ENCODE measurements at regions not wholly inside any gene's neighbourhood (a gene's known extent, or its start where the extent isn't known, plus 50 kb on each side); places are given as distances from the start of the nearest gene placed in this dataset.

GRCh38 chr3:162092751-162093150 is 596.1 kb downstream of the OTOL1 start (continued):
- TF ChIP-seq RAD21 (IDR thresholded peaks at IDR 0.05; ENCODE audit: insufficient read depth, low read depth, low read length) (no peak), FOXM1 (IDR thresholded peaks at IDR 0.05; ENCODE audit: low read depth, low read length) (no peak), NFYA (IDR thresholded peaks at IDR 0.05; ENCODE audit: borderline replicate concordance, low read depth, low read length) (no peak), SREBF2 (IDR thresholded peaks at IDR 0.05; ENCODE audit: low read length) (no peak), SIN3A (IDR thresholded peaks at IDR 0.05; ENCODE audit: low read depth, low read length) (no peak), NFIC (IDR thresholded peaks at IDR 0.05; ENCODE audit: low read depth, low read length) (no peak), ZNF592 (IDR thresholded peaks at IDR 0.05) (no peak), YBX1 (IDR thresholded peaks at IDR 0.05) (no peak), CBFB (IDR thresholded peaks at IDR 0.05; ENCODE audit: low read depth) (no peak)

GRCh38 chr3:162094301-162094700 is 597.7 kb downstream of the OTOL1 start:
- ATAC-seq (no peak), FAIRE-seq (no peak), DNase-seq (ENCODE audit: low read depth, low spot score) (no peak)
- no peaks in the 10 kb centered on the region for H3K27me3 ChIP-seq (replicated peaks in 1 of 2; ENCODE audit: control insufficient read depth in 2 of 2, insufficient read depth in 2 of 2, low read length in 1 of 2)
- H3K4me3 ChIP-seq: no peak overlapping the region
- no peak for TF ChIP-seq PBX3 (IDR thresholded peaks at IDR 0.05; ENCODE audit: insufficient replicate concordance, low read depth, low read length)
- no peak for TF ChIP-seq FOS (IDR thresholded peaks at IDR 0.05; ENCODE audit: borderline replicate concordance, extremely low read depth, insufficient read length)
- TF ChIP-seq ZNF217 (IDR thresholded peaks at IDR 0.05): no peak
- TF ChIP-seq RUNX3 (IDR thresholded peaks at IDR 0.05; ENCODE audit: low read length): no peak
- no peak for TF ChIP-seq HDAC2 (IDR thresholded peaks at IDR 0.05)
- H3K9me3 ChIP-seq (replicated peaks; ENCODE audit: control insufficient read depth, insufficient read depth, low read length): no peaks in the 10 kb centered on the region
- ChIA-PET SMC1A (ENCODE audit: uncharacterized antibody, unreplicated experiment) (no interaction called here), POLR2A (no interaction called here), RAD21 (ENCODE audit: unreplicated experiment) (no interaction called here), CTCF (no interaction called here)
- 2% methylated on average over 3 of the region's 3 CpGs for WGBS (ENCODE audit: insufficient coverage, insufficient replicate concordance, low lambda C conversion rate, missing lambda C conversion rate)
- in situ Hi-C loops (cut with MboI) (no loop called here), intact Hi-C loops (cut with micrococcal nuclease; ENCODE audit: unreplicated experiment) (no loop called here)
- no TSS peak for BruUV-seq (replicated peaks)
- no peaks in the 10 kb centered on the region for H3K4me1 ChIP-seq (ENCODE audit: control insufficient read depth, insufficient read depth, low read length)
- no peak overlapping the region for H2AFZ ChIP-seq (ENCODE audit: control insufficient read depth, low read depth, low read length)
- H3K9ac ChIP-seq (ENCODE audit: control insufficient read depth, insufficient read depth, low read length): no peak overlapping the region
- H3K4me2 ChIP-seq (ENCODE audit: control insufficient read depth, insufficient read depth): no peak overlapping the region
- H3K36me3 ChIP-seq (ENCODE audit: control insufficient read depth in 2 of 2, insufficient read depth in 2 of 2, low read length in 1 of 2): no peaks in the 10 kb centered on the region
- no peaks in the 10 kb centered on the region for H4K20me1 ChIP-seq (ENCODE audit: control insufficient read depth, insufficient read depth)
- no peak overlapping the region for H3K27ac ChIP-seq (ENCODE audit: control insufficient read depth, insufficient read depth)
- no peaks in the 10 kb centered on the region for H3K79me2 ChIP-seq (ENCODE audit: control insufficient read depth, insufficient read depth, low read length)
